Activated CD8-positive, alpha-beta memory T cell treated with anti-CD3 and anti-CD28 coated beads, Interleukin-2, amount 50 U/mL, for 1 hour (primary cell): ENCODE measurements at regions not wholly inside any gene's neighbourhood (a gene's known extent, or its start where the extent isn't known, plus 50 kb on each side); places are given as distances from the start of the nearest gene placed in this dataset.

Experiments used
- DNase-seq: peaks from one replicate; pipeline ENCODE4 v3.0.0-alpha.2; 2020; ENCODE audit errors: extremely low read depth

DNA sequence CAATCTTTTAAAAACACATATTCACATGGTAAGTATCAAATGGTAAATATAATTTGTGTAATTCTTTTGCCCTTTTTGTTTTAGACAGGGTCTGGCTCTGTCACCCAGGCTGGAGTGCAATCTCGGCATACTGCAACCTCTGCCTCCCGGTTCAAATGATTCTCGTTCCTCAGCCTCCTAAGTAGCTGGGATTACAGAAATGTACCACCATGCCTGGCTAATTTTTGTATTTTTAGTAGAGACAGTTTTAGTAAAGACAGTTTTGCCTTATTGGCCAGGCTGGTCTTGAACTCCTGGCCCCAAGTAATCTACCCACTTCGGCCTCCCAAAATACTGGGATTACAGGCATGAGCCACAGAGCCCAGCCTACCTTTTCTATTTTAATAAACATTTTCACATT, 182.2 kb downstream of the MYCN start:
- no peak for DNase-seq

DNA sequence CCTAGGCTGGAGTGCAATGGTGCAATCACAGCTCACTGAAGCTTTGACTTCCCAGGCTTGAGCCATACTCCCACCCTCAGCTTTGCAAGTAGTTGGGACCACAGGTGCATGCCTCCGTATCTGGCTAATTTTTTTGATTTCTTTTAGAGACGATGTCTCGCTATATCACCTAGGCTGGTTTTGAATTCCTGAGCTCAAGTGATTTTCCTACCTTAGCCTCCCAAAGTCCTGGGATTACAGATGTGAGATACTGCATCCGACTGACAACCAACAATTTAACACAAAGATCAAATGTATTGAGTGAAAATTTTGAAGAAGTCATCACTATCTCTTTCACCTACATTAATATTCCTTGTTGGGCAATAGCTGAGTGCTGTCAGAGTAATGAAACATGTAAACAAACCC, 181.6 kb downstream of the MYCN start:
- DNase-seq: no peak

DNA sequence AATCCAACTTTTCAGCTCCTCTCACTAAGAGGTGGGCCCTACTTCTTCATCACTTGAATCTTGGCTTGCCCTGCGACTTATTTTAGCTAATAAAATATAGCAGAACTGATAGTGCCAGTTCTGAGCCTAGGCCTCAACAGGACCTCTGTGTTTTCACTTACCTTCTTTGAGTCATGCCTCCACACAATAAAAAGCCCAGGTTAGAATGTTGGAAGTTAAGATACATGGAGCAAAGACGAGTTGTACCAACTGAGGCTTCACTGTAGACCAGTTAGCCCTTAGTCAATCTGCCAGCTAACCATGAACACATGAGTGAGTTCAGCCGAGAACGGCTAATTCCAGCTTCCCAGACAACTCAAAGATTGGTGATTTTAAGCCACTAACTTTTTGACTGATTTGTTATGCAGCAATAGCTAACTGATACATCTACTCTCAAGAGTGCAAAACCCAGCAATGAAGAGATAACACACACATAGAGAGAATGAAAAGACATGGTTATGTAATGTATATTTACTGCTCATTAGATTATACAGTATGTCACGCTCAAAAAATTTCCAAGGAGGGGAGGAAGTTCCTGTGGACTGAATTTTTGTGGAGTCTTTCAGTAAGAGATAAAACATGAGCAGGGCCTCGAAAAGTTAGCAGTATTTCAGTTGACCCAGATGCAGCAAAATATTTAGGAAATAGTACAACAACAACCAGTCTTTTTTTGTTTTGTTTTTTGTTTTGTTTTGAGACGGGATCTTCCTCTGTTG, 181.1 kb downstream of the MYCN start:
- DNase-seq: no peak

DNA sequence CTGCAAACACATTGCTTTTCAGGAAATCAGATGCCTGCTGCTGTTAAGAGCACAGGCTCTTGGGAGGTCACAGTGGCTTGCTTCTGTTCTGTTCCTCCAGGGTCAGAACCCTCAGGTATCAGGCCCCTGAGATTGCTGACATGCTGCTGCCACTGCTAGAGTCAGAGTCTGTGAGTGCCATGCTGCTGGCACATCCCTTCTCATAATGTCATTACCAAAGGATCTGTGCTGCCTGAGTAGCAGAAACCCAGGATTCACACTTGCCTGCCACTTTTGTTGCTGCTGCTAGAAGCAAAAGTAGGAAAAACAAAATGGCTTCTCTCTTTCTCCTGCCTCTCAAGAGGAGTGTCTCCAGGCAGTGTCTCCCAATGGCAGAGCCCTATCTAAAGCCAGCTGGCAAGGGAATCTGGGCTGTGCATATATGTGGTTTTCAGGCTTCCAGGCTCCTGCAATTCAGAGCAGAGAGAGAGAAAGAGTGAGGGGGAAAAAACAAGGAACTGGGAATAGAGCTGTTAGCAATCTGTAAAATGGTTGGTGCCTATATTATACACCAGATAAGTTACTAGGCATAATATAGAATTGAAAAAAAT, 180.3 kb downstream of the MYCN start:
- DNase-seq: no peak

DNA sequence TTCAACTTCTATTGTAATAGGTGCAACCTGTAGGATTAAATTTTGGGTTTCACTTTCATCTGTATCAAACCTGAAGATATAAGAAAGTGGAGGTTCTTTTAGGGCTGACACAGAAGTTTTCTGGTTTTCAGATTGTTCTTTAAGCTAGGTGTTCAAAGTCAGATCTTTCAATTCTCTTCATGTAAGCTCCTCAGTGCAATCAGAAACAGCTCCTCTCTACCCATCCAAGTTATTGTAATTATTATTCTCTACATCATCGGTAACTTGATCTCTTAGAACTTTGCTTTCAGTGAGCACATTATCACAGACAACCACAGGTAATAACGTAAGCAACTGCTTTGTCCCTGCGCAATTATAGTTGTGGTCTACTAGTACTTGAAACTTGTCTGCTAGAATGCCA, 179.4 kb downstream of the MYCN start:
- no peak for DNase-seq

DNA sequence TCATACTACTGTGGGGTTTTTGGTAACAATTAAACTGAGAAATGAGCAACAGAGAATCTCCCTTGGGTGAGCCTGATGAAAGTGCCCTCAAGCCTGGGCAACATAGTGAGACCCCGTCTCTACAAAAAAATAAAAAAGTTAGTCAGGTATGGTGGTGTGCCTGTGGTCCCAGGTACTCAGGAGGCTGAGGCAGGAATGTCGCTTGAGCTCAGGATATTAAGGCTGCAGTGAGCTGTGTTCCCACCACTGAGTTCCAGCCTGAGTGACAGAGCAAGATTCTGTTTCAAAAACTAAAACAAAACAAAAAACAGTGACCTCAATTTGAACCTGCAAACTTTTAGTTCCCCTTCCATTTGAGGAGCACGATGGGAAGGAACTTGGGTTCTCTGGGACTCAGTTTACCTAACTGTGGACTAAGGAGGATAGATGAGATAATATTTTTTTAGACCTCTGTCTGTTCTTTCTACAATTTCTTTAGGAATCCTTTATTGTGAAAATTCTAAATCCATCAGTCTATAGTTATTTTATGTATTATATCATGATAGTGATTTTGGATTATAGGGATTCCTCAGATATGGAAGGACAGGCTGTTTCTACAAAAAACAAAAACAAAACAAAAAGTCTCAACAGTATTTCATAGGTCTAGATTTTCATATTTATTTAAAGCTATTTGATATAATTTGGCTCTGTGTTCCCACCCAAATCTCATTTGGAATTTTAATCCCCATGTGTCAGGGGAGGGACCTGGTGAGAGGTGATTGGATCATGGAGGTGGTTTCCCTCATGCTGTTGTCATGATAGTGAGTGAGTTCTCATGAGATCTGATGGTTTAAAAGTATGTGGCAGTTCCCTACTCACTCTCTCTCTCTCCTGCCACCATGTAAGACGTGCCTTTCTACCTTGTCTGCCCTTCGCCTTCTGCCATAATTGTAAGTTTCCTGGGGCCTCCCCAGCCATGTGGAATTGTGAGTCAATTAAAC, 178.6 kb downstream of the MYCN start:
- DNase-seq: no peak

DNA sequence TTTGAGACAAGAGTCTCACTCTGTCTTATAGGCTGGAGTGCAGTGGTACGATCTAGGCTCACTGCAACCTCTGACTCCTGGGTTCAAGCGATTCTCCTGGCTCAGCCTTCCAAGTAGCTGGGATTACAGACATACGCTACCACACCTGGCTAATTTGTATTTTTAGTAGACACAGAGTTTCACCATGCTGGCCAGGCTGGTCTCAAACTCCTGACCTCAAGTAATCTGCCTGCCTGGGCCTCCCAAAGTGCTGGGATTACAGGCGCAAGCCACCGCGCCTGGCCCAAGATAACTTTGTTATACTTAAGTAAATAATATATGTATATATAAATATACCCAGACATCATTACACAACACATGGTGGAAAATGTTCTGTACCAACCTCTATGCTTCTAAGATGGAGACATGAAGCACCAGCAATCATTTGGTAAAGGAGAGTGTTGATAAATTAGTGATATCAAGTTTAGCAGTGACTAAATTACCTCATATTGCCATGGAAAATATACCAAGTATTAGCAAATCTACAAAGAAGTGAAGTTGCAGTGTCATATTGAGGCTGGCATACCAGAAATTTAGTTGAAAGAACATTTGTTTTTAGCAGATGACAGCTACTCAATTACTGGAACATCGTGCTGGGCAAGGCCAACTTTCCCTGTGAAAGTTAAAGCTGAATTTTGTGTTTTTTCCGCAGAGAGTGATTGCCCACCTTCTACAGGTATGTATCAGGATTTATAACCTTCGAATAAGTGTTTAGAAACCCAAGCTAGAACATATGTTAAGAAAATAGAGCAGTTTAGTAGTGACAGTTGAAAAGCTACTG, 177.7 kb downstream of the MYCN start:
- DNase-seq: no peak

DNA sequence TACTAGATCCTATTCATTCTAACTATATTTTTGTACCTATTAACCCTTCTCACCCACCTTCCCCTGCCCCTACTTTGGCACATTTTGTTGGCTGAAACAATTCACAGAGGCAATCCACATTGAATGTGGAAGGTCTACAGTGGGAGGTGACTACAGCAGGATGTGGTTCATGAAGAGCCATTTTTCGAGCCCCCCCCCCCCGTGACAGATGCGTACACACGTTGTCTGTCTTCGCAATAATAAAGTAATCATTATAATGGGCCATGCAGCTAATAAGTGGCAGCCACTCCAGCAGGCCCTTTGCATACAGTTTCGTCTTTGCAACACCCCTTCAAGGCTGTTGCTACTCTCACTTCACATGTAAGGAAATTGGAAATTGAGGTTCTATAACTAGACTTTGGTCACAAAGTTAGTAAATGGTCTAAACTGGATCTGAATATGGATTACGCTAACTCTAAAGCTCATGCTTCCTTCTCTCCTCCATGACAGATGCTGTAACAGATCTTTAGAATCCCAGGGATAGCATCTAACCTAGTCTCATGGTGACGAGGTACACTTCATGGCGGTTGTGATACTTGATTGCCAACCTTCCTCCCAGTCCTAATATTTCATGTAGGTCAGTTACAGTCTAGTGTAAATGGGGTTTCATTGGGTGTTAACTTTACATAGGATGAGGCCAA, 176.8 kb downstream of the MYCN start:
- no peak for DNase-seq

DNA sequence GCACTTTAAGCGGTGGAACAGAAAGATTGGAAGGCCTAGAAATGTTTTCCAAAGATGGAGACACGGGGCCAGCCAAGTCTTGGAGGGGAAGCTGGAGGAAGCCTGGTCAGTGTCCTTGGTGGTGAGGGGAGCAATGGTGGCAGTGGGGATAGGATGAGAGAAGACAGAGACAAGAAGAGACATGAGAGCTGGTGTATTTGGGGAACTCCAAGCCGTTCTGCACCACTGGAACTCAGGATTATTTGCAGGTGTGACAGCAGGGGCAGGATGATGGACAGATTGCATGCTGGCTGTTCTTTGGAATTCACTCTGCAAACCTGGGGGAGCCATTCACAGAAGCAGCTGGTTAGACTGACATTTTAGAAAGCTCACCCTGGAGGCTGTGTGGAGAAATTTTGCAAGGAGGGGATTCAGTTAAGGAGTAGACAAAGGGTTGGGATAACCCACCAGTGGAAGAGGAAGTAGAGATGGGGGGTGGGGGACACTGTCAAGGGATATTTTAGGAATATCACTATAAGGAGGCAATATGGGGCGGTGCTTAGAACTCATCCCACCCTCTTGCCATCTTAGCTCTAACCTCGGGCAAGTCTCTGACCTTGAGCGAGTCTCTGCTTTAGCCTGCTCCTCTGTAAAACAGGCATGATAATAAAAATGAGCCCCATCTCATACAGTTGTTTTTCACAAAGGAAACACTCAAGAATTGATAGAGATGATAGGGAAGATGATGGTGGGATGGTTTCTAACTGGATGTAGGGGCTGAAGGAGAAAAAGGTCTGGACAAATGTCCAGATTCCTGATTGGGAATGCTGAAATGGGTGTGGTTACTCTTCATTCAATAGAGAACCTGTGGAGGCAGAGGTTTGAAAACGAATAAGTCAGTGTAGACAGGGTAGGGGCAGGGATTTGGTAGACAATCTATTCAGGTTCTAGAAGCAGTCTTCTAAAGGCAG, 175.8 kb downstream of the MYCN start:
- DNase-seq: no peak

DNA sequence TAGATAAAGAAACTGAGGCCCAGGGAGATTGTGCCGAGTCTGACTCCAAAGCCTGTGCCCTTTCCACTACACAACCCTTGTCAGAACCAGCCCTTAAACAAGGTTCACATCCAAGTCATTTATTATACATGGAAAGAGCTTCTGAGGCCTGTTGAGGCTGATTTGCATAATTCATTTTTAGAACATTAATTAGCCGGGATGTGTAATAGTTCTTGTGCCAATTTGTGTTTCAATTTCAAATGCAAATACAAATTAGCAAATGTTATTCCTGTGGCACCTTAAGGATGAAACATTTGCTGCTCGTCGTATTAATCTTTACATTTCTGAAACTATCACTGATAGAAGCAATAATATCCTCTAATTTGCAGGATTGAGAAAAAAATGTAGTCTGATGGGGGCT, 174.9 kb downstream of the MYCN start:
- DNase-seq: no peak

DNA sequence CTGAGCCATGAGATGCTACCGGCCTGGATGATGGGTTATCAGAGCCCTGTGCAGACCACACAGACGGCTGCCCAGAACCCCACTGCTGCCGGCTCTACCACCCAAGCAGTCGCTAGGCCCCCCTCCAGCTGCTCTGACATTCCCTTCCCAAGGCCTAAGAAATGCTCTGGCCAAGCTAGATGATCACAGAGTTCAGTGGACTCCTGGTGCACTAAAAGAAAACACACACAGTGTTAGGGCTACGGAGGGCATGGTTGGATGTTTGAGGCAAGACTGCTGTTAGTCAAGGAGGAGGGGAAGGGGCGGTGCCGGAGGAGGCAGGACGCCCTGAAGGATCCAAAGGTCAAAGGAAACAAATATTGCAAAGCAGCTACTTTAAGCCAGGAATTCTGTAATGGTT, 174.5 kb downstream of the MYCN start:
- no peak for DNase-seq

DNA sequence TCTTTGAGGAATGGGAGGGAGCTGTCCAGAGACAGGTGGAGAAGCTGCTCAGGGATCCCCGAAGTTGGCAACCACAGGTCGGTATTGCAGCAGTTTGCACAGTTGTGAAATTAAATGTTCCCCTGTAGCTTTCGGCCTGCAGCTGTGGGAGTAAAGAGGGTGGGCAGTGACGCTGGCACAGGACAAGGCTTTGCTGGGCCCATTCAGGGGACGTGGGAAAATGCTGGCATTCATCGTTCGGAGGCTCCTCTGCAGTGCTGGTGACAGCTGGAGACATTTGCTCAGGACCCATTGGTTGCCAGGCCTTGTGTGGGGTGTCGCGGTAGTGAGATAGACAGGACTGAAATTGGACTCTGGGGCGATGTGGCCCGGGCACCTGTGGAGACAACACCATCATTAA, 173.7 kb downstream of the MYCN start:
- DNase-seq: no peak

DNA sequence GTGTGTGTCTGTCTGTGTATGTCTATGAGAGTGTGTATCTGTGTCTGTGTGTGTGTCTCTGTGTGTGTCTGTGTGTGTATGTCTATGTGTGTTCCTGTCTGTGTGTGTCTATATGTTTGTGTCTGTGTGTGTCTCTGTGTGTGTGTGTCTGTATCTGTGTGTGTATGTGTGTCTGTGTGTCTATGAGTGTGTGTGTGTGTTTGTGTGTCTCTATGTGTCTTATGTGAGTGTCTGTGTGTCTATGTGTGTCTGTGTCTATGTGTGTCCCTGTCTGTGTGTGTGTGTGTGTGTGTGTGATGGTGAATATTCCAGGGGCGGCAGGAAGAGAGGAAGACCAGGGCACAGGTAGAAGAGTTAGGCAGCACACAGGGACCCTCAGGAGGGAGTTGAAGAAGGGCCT, 173.2 kb downstream of the MYCN start:
- no peak for DNase-seq

DNA sequence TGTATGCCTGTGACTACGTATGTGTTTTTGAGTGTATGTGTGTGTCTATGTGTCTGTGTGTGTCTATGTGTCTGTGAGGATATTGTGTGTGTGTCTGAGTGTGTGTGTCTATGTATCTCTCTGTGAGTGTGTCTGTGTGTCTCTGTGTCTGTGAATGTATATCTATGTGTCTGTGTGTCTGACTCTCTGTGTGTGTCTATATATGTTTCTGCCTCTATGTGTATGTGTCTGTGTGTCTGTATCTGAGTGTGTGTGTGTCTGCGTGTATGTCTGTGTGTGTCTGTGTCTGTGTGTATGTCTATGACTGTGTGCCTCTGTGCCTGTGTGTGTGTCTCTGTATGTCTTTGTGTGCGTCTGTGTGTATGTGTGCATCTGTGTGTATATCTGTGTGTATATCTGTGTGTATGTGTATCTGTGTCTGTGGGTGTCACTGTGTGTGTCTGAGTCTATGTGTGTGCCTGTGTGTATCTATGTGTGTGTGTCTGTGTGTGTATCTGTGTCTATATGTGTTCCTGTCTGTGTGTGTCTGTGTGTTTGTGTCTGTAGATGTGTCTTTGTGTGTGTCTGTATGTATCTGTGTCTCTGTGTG, 172.7 kb downstream of the MYCN start:
- DNase-seq: no peak

DNA sequence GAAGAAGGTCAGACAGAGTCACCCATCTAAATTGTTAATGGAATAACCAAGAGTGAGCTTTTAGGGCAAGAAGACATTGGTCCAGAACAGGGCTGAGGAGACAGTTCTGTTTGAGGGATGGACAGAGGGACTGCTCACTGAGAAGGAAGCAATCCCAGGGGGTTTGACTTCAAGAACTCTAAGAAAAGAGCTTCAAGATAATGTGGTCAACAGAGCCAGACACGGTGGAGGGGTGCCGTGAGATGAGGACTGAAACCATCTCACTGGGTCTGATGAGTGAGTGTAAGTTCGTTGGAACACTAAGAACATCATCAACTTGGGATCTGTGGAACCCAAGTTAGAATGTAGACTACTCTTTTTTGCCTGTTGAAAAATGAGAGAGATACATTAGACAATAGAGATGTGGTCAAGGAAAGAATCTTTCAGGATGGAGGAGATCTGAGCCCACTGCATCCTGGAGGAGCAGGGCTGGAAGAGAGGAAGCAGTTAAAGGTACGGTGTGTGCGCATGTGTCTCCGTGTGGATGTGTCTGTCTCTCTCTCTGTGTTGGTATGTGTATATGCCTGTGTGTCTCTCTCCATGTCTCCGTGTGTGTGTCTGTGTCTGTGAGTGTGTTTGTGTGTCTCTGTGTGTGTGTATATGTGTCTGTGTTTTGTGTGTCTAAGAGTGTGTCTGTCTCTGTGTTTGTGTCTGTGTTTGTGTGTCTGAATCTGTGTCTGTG, 172.1 kb downstream of the MYCN start:
- DNase-seq: no peak

DNA sequence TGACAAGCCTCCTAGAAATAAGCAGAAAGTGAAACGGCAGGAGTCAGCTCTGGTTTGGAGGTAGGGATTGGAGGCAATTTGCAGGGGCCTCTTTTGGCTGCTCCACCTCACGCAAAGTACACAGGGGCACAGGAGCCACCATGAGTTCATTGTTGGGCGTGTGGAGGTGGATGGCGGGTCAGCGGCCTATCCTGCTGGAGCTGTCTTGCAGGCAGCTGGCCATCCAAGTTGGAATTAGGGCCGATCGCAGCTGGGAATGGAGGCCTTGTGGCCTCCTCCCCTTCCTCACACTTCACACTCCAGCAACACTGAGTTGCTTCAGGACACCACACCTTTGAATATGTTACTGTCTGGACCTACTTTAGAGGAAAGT, 171.5 kb downstream of the MYCN start:
- DNase-seq: no peak

DNA sequence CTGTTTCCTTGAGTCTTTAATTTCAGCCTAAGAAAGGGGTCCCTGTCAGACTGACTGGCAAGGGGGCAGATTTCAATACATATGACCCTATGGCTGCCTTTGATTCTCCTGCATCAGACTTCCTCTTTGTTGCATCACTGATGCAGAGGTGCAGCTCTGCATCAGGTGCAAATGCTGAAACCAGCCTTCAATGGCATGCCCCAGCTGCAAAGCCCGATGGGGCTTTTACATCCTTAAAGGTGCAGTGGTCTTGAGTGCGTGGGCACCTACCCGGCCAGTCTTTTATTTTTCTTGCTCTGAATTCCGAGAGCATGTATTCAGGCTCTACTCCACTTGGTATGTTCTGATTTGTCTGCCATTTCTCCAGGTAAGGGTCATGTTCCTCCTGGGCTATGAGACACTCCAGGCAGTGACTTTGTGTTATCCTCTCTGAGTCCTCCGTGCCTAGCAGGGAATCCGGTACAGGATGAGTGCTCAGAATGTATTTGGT, 169.5 kb downstream of the MYCN start:
- no peak for DNase-seq

DNA sequence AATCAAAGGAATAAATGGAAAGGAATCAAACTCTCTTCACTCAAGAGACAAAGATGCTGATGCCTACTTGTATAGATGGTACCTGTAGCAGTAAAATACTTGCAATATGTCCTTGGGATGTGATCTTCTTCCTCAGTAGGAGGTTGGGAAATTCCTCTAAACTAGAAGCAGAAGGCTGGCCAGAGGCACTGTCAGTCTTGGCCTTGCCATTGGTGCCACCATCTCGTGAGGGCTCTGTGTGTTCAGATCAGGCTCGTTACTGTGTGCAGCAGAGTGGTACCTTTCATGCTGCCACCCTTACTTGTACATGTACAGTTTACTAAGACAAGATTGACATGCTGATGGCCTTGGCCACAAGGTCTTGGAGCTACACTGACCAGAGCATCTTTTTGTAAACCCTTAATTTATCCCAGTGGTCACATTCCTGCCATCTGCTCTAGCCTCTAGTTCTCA, 169.0 kb downstream of the MYCN start:
- no peak for DNase-seq

DNA sequence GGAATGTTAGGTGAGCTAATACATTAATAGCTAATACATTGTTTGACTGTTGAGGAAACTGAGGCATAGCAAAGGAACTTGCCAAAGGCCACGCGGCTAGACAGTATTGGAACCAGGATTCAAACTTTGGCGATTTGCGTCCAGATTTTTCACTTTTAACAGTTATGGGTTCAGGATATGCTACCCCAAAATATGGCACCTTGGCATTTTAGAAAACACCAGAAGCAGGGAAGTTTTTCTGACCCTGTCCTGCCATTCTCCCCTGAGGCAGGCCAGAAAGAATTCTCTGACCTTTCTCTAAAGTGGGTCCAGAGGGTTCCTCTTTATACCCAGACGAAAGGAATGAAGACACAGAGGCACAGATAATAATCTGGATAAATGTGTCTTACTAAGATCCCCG, 166.9 kb downstream of the MYCN start:
- DNase-seq: no peak
